HCT116 (cell line): ENCODE measurements at regions not wholly inside any gene's neighbourhood (a gene's known extent, or its start where the extent isn't known, plus 50 kb on each side); places are given as distances from the start of the nearest gene placed in this dataset.
"Not testable (repeated sequence)": the region's sequence is repeated elsewhere in the genome, so short reads cannot be mapped to it uniquely, and the experiment has no call there.

ENCODE experiments used
- ATAC-seq: fragments of 200-7000 bp; cut with Tn5 transposase; 2 replicates; pipeline ENCODE4 v1.9.1; 2020; ENCODE audit warnings: mild to moderate bottlenecking, moderate library complexity
- BruUV-seq: library from RNA; stranded (reverse); fragments of 400-500 nt; replicated peaks from 2 replicates; lab custom pipeline; 2021; lab: Mats Ljungman, UMichigan
- CTCF ChIA-PET: fragments of 300-600 bp; sonication (Branson Sonifier 250); formaldehyde crosslinking; loops from one replicate; lab custom pipeline; 2021; ENCODE audit warnings: antibody characterized with exemption; lab: Charles Lee
- POLR2A ChIA-PET: fragments of 300-600, 350-600 bp; sonication (Branson Sonifier 250); formaldehyde crosslinking; loops from one replicate; lab custom pipeline; 2021; ENCODE audit warnings: antibody characterized with exemption; lab: Charles Lee
- RAD21 ChIA-PET, 2 experiments: fragments of 300-600 bp; sonication (Branson Sonifier 250); formaldehyde crosslinking; loops; one replicate each; lab custom pipeline; 2023; ENCODE audit warnings: low total read pairs in 2 of 2; ENCODE audit not compliant: uncharacterized antibody in 2 of 2, unreplicated experiment in 2 of 2, low non-redundant PET in 1 of 2; lab: Charles Lee
- DNase-seq: peaks from one replicate; pipeline ENCODE4 v3.0.0-alpha.2; 2010; ENCODE audit warnings: low read depth, low spot score
- H2AFZ ChIP-seq: fragments of 200-600 bp; shearing (Covaris generic), sonication (generic); 2 replicates; pipeline ENCODE4 v1.6.1; 2017; ENCODE audit warnings: low read depth, mixed run types, mixed read lengths, antibody characterized with exemption, low read length; ENCODE audit not compliant: poor library complexity, severe bottlenecking
- H3K27ac ChIP-seq: 2 replicates; pipeline ENCODE4 v1.5.1; 2012; ENCODE audit warnings: low read depth, low read length
- H3K27me3 ChIP-seq: fragments of 200-600 bp; sonication (generic); 2 replicates; pipeline ENCODE4 v1.6.1; 2016; ENCODE audit warnings: mixed run types, low read length, mixed read lengths; ENCODE audit not compliant: insufficient read depth
- H3K36me3 ChIP-seq, 2 experiments: fragments of 200-500 bp in 1 of 2; fragments of 200-600 bp in 1 of 2; sonication (Bioruptor generic) in 1 of 2; sonication (generic) in 1 of 2; 2 replicates each; pipeline versions ENCODE4 v1.5.1 to v1.6.1; 2014 to 2016; ENCODE audit warnings: low read length in 2 of 2, inconsistent platforms in 1 of 2, mixed read lengths in 1 of 2, mixed run types in 1 of 2; ENCODE audit not compliant: insufficient read depth in 2 of 2, control insufficient read depth in 1 of 2
- H3K4me1 ChIP-seq, 2 experiments: fragments of 200-600 bp in 1 of 2; sonication (generic) in 1 of 2; 2 replicates each; pipeline versions ENCODE4 v1.5.1 to v1.6.1; 2012 to 2017; ENCODE audit warnings: low read length in 2 of 2, inconsistent platforms in 1 of 2, mild to moderate bottlenecking in 1 of 2, mixed read lengths in 1 of 2, mixed run types in 1 of 2, moderate library complexity in 1 of 2; ENCODE audit not compliant: insufficient read depth in 2 of 2, control insufficient read depth in 1 of 2
- H3K4me2 ChIP-seq: fragments of 200-600 bp; sonication (generic); 2 replicates; pipeline ENCODE4 v1.6.1; 2017; ENCODE audit warnings: mixed run types, low read length, mixed read lengths
- H3K4me3 ChIP-seq, 2 experiments: fragments of 200-600 bp in 1 of 2; sonication (generic) in 1 of 2; replicated peaks in 1 of 2; 2 replicates each; pipeline ENCODE4 v1.5.1; 2011 to 2016; ENCODE audit warnings: low read length in 2 of 2, control low read depth in 1 of 2, low read depth in 1 of 2, mild to moderate bottlenecking in 1 of 2, mixed read lengths in 1 of 2, mixed run types in 1 of 2
- H3K79me2 ChIP-seq: fragments of 200-600 bp; sonication (generic); 2 replicates; pipeline ENCODE4 v1.6.1; 2017; ENCODE audit warnings: mild to moderate bottlenecking, mixed run types, low read length, moderate library complexity, mixed read lengths; ENCODE audit not compliant: insufficient read depth
- H3K9ac ChIP-seq: fragments of 200-600 bp; sonication (generic); 2 replicates; pipeline ENCODE4 v1.6.1; 2016; ENCODE audit warnings: low read length, mixed read lengths
- H3K9me2 ChIP-seq: fragments of 200-600 bp; sonication (generic), shearing (Covaris generic); 2 replicates; pipeline ENCODE4 v1.6.1; 2017; ENCODE audit warnings: mixed run types, mild to moderate bottlenecking, moderate library complexity; ENCODE audit not compliant: insufficient read depth
- H3K9me3 ChIP-seq, 2 experiments: fragments of 200-500 bp in 1 of 2; fragments of 200-600 bp in 1 of 2; sonication (Bioruptor generic) in 1 of 2; sonication (generic) in 1 of 2; 2 replicates each; pipeline ENCODE4 v1.6.1; 2014 to 2017; ENCODE audit warnings: low read length in 2 of 2, mixed read lengths in 2 of 2, inconsistent platforms in 1 of 2, low read depth in 1 of 2, mild to moderate bottlenecking in 1 of 2, mixed run types in 1 of 2, moderate library complexity in 1 of 2; ENCODE audit not compliant: control insufficient read depth in 1 of 2, insufficient read depth in 1 of 2
- H4K20me1 ChIP-seq: fragments of 200-600 bp; sonication (generic), shearing (Covaris generic); 2 replicates; pipeline ENCODE4 v1.6.1; 2017; ENCODE audit warnings: mixed run types, mild to moderate bottlenecking, moderate library complexity; ENCODE audit not compliant: insufficient read depth
- CTCF ChIP-seq, 3 experiments: fragments of 200-600 bp in 1 of 3; sonication (generic) in 1 of 3; IDR thresholded peaks in 2 of 3; conservative IDR thresholded peaks in 1 of 3; 2 replicates each; pipeline ENCODE4 v1.5.1; 2012 to 2017; ENCODE audit warnings: low read depth in 2 of 3, low read length in 2 of 3, antibody characterized with exemption in 1 of 3, borderline replicate concordance in 1 of 3, control low read depth in 1 of 3, mild to moderate bottlenecking in 1 of 3, mixed read lengths in 1 of 3, mixed run types in 1 of 3, moderate library complexity in 1 of 3; ENCODE audit not compliant: insufficient read depth in 1 of 3
- intact Hi-C: fragments of 100-400 bp; cut with micrococcal nuclease; formaldehyde crosslinking; loops from 2 replicates; pipeline ENCODE4 v1.10.0; 2022
- TF ChIP-seq, protein P1 (sequence below): IDR thresholded peaks from 2 replicates; pipeline ENCODE4 v1.6.1; 2012

- H3K9ac ChIP-seq, H3K9me2 ChIP-seq, H3K79me2 ChIP-seq, DNase-seq, CTCF ChIA-PET, H3K27me3 ChIP-seq, H4K20me1 ChIP-seq, H3K9me3 ChIP-seq, BruUV-seq, ATAC-seq, H3K4me2 ChIP-seq: not testable (repeated sequence)
- intact Hi-C loops, result loop anchor here (10.0 kb wide), 2 partner anchors 326 to 446 kb away; no protein-coding TSS in a partner anchor
- 0 out of 6 replicates have a peak, but pooled peaks of 2 of the 3 experiments have one; percentile 6 to 14 for TF ChIP-seq CTCF (IDR thresholded peaks at IDR 0.05 in 2 of 3, conservative IDR thresholded peaks at IDR 0.05 in 1 of 3; ENCODE audit: borderline replicate concordance in 1 of 3, insufficient read depth in 1 of 3, low read depth in 2 of 3, low read length in 2 of 3)
- TF ChIP-seq, all 23 proteins: peak for 1; not testable (repeated sequence) for 22
- RAD21 ChIA-PET, H3K36me3 ChIP-seq, H3K27ac ChIP-seq, H3K4me3 ChIP-seq, POLR2A ChIA-PET, H3K4me1 ChIP-seq, H2AFZ ChIP-seq: not testable (repeated sequence)
Observed at GRCh38 chr14:106001277-106001676, 474.9 kb downstream of the TMEM121 start.

DNA sequence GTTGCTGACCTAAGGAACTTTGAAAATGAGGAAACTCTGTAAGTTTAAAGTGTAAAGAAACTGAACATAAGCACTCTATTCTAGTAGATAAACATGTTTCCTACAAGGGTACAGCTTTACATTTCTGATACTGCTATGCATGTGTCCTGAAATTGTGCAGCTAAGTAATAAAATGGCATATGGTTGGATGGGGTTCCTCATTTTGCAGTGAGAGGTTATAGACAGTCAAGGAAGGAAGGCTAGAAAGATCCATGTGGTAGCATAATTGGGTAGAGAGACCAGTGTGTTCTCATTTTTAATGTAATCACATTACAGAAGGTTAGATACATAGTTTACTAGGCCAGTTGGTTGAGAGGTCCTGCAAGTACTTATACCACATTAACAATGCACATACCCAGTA lies 477.0 kb downstream of the TMEM121 start:
- H4K20me1 ChIP-seq, result no peaks in the 10 kb centered on the region
- ChIA-PET RAD21 (no interaction called here), POLR2A (no interaction called here), CTCF (no interaction called here)
- H3K27ac ChIP-seq, result no peak overlapping the region
- H3K9me2 ChIP-seq, result no peaks in the 10 kb centered on the region
- intact Hi-C loops, result loop anchor here (10.0 kb wide), 2 partner anchors 329 to 449 kb away; no protein-coding TSS in a partner anchor
- no peaks in the 10 kb centered on the region for H3K36me3 ChIP-seq
- TF ChIP-seq, protein P1, sequence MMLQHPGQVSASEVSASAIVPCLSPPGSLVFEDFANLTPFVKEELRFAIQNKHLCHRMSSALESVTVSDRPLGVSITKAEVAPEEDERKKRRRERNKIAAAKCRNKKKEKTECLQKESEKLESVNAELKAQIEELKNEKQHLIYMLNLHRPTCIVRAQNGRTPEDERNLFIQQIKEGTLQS, result no peak
- no TSS peak for BruUV-seq
- ATAC-seq (no peak), DNase-seq (no peak)
- H3K4me1 ChIP-seq, result no peaks in the 10 kb centered on the region
- no peak overlapping the region for H3K4me2 ChIP-seq
- H3K4me3 ChIP-seq, result no peak overlapping the region
- no peaks in the 10 kb centered on the region for H3K79me2 ChIP-seq
- no peak overlapping the region for H3K9ac ChIP-seq
- H3K27me3 ChIP-seq, result no peaks in the 10 kb centered on the region
- peaks cover 8 to 9% of the 10 kb centered on the region in 2 experiments; a peak in 2 of 4 replicates for H3K9me3 ChIP-seq
- no peak overlapping the region for H2AFZ ChIP-seq

GRCh38 chr14:106004937-106005795 lies 478.8 kb downstream of the TMEM121 start:
- H3K4me2 ChIP-seq, H3K9ac ChIP-seq, H3K27me3 ChIP-seq, H3K9me3 ChIP-seq, ATAC-seq, H4K20me1 ChIP-seq, DNase-seq, H3K9me2 ChIP-seq, H3K27ac ChIP-seq, H3K4me1 ChIP-seq, H3K4me3 ChIP-seq, H2AFZ ChIP-seq, RAD21 ChIA-PET, POLR2A ChIA-PET, BruUV-seq, H3K79me2 ChIP-seq, H3K36me3 ChIP-seq: not testable (repeated sequence)
- CTCF ChIA-PET, result interaction anchor here (0.7 to 1.2 kb wide), 3 partner anchors 31 to 466 kb away, joined by 3 to 5 read pairs (median 5); no protein-coding TSS in a partner anchor
- intact Hi-C loops, result loop anchor here (10.0 kb wide), 2 partner anchors 330 to 450 kb away; no protein-coding TSS in a partner anchor
